Thyroid gland (tissue), 4 donors: ENCODE measurements at regions not wholly inside any gene's neighbourhood (a gene's known extent, or its start where the extent isn't known, plus 50 kb on each side); places are given as distances from the start of the nearest gene placed in this dataset.

Experiments
- DNase-seq, 2 donors: peaks; one replicate each; pipeline ENCODE4 v3.0.0-alpha.2; 2019
- H3K27ac ChIP-seq, 3 donors: fragments of 200-600 bp; sonication (generic); 1 replicate in 2 of 3; 2 replicates in 1 of 3; pipeline ENCODE4 v1.5.1; 2016 to 2019; ENCODE audit warnings: mild to moderate bottlenecking in 1 of 3, moderate library complexity in 1 of 3
- H3K27me3 ChIP-seq: fragments of 200-600 bp; sonication (generic); one replicate; pipeline ENCODE4 v1.5.1; 2019
- H3K36me3 ChIP-seq, 2 donors: fragments of 200-600 bp; sonication (generic); one replicate each; pipeline ENCODE4 v1.5.1; 2016 to 2019
- H3K4me1 ChIP-seq, 2 donors: fragments of 200-600 bp; sonication (generic); one replicate each; pipeline ENCODE4 v1.5.1; 2017 to 2019
- H3K4me3 ChIP-seq, 3 donors: fragments of 200-600 bp; sonication (generic); replicated peaks in 1 of 3; 1 replicate in 2 of 3; 2 replicates in 1 of 3; pipeline ENCODE4 v1.5.1; 2016; ENCODE audit warnings: mild to moderate bottlenecking in 1 of 3
- H3K9me3 ChIP-seq: fragments of 200-600 bp; sonication (generic); one replicate; pipeline ENCODE4 v1.5.1; 2017
- CTCF ChIP-seq, 6 experiments: fragments of 200-600 bp in 3 of 6; fragments of 450-650 bp in 3 of 6; sonication (generic) in 3 of 6; IDR thresholded peaks; one replicate each; pipeline ENCODE4 v1.5.1; 2016 to 2019; ENCODE audit warnings: antibody characterized with exemption in 6 of 6, mild to moderate bottlenecking in 2 of 6, inconsistent platforms in 1 of 6, moderate library complexity in 1 of 6
- POLR2A ChIP-seq, 2 donors: fragments of 450-650 bp; IDR thresholded peaks; one replicate each; pipeline ENCODE4 v1.6.1; 2017; ENCODE audit warnings: antibody characterized with exemption in 2 of 2, mild to moderate bottlenecking in 2 of 2, moderate library complexity in 1 of 2
- WGBS, 2 donors: methylation state at CpG; one replicate each; pipeline ENCODE4 v1.1.5; 2017; 5-methylcytosine and 5-hydroxymethylcytosine counted together
- intact Hi-C: fragments of 100-400 bp; cut with DNase I; formaldehyde crosslinking; loops from one replicate; pipeline ENCODE4 v1.15.1; 2023

- H3K4me3 ChIP-seq = no peak overlapping the region
- 74 to 81% methylated on average over 3 of the region's 3 CpGs for WGBS, 2 donors
- intact Hi-C loops = no loop called here
- TF ChIP-seq POLR2A (IDR thresholded peaks at IDR 0.05) (no peak), CTCF (IDR thresholded peaks at IDR 0.05) (no peak)
- H3K36me3 ChIP-seq = no peaks in the 10 kb centered on the region
- DNase-seq = no peak
- H3K27ac ChIP-seq = no peak overlapping the region
- H3K9me3 ChIP-seq = no peaks in the 10 kb centered on the region
- H3K27me3 ChIP-seq = no peaks in the 10 kb centered on the region
- H3K4me1 ChIP-seq = no peaks in the 10 kb centered on the region
These were observed 96.2 kb downstream of the BTG1 start for GRCh38 chr12:92049403-92049802.

- DNase-seq = no peak
- TF ChIP-seq POLR2A (IDR thresholded peaks at IDR 0.05) = no peak
- TF ChIP-seq CTCF (IDR thresholded peaks at IDR 0.05) = no peak
- Histone ChIP-seq H3K4me3 (no peak overlapping the region), H3K4me1 (no peaks in the 10 kb centered on the region), H3K9me3 (no peaks in the 10 kb centered on the region), H3K36me3 (no peaks in the 10 kb centered on the region), H3K27me3 (no peaks in the 10 kb centered on the region), H3K27ac (no peak overlapping the region)
- 86 to 94% methylated on average over 2 of the region's 2 CpGs for WGBS, 2 donors
- intact Hi-C loops = no loop called here
These were observed 98.2 kb downstream of the BTG1 start for GRCh38 chr12:92047393-92047826.

GRCh38 chr12:92046557-92047392 is 98.9 kb downstream of the BTG1 start:
- H3K27me3 ChIP-seq = no peaks in the 10 kb centered on the region
- TF ChIP-seq CTCF (IDR thresholded peaks at IDR 0.05) (no peak), POLR2A (IDR thresholded peaks at IDR 0.05) (no peak)
- 87 to 90% methylated on average over 7 of the region's 7 CpGs for WGBS, 2 donors
- H3K36me3 ChIP-seq = no peaks in the 10 kb centered on the region
- no peaks in the 10 kb centered on the region for H3K4me1 ChIP-seq
- H3K27ac ChIP-seq = no peak overlapping the region
- intact Hi-C loops = no loop called here
- no peaks in the 10 kb centered on the region for H3K9me3 ChIP-seq
- DNase-seq = no peak
- H3K4me3 ChIP-seq = no peak overlapping the region

GRCh38 chr12:92045852-92046251 is 99.8 kb downstream of the BTG1 start:
- Histone ChIP-seq H3K27me3 (no peaks in the 10 kb centered on the region), H3K9me3 (no peaks in the 10 kb centered on the region), H3K4me3 (no peak overlapping the region), H3K36me3 (no peaks in the 10 kb centered on the region), H3K27ac (no peak overlapping the region), H3K4me1 (no peaks in the 10 kb centered on the region)
- intact Hi-C loops = no loop called here
- TF ChIP-seq CTCF (IDR thresholded peaks at IDR 0.05) = no peak
- TF ChIP-seq POLR2A (IDR thresholded peaks at IDR 0.05) = no peak
- no peak for DNase-seq
- WGBS, 2 donors = 92 to 96% methylated on average over 2 of the region's 2 CpGs

GRCh38 chr12:92044435-92044834 is 101.2 kb downstream of the BTG1 start:
- no peak for DNase-seq
- Histone ChIP-seq H3K4me3 (no peak overlapping the region), H3K27me3 (no peaks in the 10 kb centered on the region), H3K9me3 (no peaks in the 10 kb centered on the region), H3K36me3 (no peaks in the 10 kb centered on the region), H3K4me1 (no peaks in the 10 kb centered on the region), H3K27ac (no peak overlapping the region)
- TF ChIP-seq POLR2A (IDR thresholded peaks at IDR 0.05) (no peak), CTCF (IDR thresholded peaks at IDR 0.05) (no peak)
- intact Hi-C loops = no loop called here
- 93 to 94% methylated on average over 2 of the region's 2 CpGs for WGBS, 2 donors
